Omental fat pad (tissue), 3 donors: ENCODE measurements at regions not wholly inside any gene's neighbourhood (a gene's known extent, or its start where the extent isn't known, plus 50 kb on each side); places are given as distances from the start of the nearest gene placed in this dataset.

Experiments used
- ATAC-seq: fragments of 150-250 bp; one replicate; pipeline ENCODE4 v1.9.1; 2016; ENCODE audit warnings: mild to moderate bottlenecking, moderate library complexity; ENCODE audit not compliant: low FRiP score
- DNase-seq: peaks from one replicate; pipeline ENCODE4 v3.0.0-alpha.2; 2019; ENCODE audit warnings: low spot score
- TF ChIP-seq, protein P1 (sequence below), 3 donors: fragments of 450-650 bp; IDR thresholded peaks; one replicate each; pipeline ENCODE4 v1.5.1; 2016 to 2017; ENCODE audit warnings: antibody characterized with exemption in 3 of 3, mild to moderate bottlenecking in 3 of 3, moderate library complexity in 2 of 3

DNA sequence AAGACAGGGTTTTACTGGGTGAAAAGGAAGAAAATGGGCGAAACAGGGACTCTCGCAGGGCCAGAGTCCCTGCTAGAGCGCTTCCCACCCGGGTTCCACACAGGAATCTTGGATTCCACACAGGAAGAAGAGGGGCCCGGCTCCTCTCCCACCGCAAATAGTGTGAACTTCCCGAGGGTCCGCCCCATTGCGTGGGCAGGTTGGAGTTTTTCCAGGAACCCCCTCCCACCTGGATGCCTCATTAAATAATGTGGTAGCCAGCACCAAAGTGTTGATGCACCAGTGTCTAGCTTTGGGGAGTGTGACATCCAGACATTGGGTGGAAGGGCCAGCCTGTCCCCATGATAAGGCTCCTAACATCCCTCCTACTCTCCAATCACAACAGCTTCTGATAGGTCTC is 330.3 kb upstream of the ZNF32 start:
- TF ChIP-seq, protein P1, sequence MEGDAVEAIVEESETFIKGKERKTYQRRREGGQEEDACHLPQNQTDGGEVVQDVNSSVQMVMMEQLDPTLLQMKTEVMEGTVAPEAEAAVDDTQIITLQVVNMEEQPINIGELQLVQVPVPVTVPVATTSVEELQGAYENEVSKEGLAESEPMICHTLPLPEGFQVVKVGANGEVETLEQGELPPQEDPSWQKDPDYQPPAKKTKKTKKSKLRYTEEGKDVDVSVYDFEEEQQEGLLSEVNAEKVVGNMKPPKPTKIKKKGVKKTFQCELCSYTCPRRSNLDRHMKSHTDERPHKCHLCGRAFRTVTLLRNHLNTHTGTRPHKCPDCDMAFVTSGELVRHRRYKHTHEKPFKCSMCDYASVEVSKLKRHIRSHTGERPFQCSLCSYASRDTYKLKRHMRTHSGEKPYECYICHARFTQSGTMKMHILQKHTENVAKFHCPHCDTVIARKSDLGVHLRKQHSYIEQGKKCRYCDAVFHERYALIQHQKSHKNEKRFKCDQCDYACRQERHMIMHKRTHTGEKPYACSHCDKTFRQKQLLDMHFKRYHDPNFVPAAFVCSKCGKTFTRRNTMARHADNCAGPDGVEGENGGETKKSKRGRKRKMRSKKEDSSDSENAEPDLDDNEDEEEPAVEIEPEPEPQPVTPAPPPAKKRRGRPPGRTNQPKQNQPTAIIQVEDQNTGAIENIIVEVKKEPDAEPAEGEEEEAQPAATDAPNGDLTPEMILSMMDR (IDR thresholded peaks at IDR 0.05): no peak
- DNase-seq (no peak), ATAC-seq (no peak)

DNA sequence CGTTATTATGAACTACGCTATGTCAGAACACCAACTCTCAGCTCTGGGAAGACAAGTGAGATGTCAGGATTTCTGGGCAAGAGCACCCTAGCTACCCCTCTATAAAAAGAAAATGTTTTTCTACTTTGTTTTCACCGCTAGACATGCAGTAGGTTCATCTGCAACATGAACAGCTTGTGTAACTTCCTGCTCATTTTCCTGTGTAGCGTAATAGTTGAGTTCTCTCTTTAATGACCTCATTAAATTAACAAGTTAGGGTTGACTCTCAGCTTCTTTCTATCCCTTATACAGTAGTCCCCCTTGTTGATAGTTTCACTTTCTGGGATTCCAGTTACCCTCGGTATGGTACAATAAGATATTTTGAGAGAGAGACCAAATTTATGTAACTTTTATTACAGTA is 329.4 kb upstream of the ZNF32 start:
- no peak for ATAC-seq
- TF ChIP-seq, protein P1 (IDR thresholded peaks at IDR 0.05): no peak
- DNase-seq: no peak

DNA sequence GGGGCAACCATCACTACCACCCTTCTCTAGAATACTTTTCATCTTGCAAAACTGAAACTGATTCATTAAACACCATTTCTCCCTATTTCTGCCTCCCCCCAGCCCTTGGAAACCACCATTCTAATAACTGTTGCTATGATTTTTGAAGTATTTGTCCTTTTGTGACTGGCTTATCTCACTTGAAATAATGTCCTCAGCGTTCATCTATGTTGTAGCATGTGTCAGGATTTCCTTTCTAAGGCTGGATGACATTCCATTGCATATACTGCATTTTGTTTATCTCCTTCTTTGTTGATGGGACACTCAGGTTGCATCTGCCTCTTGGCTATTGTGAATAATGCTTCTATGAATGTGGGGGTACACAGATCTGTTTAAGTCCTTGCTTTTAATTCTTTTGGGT is 327.6 kb upstream of the ZNF32 start:
- ATAC-seq: no peak
- TF ChIP-seq, protein P1 (IDR thresholded peaks at IDR 0.05): no peak
- DNase-seq: no peak

DNA sequence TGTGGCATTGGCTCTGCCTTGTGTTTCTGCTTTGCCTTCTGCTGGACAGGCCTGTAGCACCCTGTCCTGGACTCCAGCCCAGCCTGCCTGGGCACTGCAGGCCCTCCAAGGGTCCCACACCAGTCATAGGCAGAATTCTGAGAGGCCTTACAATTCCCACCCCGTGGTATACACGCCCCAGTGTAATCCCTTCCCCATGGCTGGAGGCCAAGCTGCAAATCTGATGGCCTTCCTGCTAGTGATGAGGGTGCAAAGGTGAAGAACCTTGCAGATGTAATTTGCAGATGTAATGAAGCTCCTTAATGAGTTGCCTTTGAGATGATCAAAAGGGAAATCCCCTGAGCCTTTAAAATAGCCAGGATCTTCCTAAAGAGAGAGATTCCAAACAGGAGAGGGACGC is 325.1 kb upstream of the ZNF32 start:
- DNase-seq (no peak), ATAC-seq (no peak)
- TF ChIP-seq, protein P1 (IDR thresholded peaks at IDR 0.05): no peak

DNA sequence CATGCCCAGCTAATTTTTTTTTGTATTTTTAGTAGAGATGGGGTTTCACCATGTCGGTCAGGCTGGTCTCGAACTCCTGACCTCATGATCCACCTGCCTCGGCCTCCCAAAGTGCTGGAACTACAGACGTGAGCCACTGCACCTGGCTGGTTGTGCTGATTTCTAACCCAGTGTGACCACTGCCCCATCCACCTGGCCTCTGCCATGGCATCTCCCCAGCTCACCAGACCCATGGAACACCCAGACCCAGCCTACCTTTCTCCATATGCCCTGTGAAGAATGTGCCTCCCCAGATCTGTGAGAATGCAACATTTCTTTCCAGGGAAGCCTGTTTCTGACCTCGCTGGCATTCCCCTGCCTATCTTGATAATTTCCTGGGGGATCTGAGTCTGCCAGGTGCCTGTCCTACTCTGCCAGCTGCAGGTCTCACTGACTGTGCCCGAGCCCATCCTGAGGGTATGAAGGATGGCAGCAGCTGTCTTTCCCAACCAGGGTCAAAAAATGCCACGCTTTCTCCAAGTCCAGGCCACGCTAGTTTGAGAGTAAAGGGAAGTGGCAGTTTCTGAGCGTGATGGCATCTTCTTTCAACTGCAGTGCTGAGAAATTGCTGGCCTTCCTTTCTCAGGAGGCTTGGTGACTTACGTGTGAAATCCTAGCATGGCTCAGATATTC is 324.4 kb upstream of the ZNF32 start:
- ATAC-seq: no peak
- TF ChIP-seq, protein P1 (IDR thresholded peaks at IDR 0.05): no peak

DNA sequence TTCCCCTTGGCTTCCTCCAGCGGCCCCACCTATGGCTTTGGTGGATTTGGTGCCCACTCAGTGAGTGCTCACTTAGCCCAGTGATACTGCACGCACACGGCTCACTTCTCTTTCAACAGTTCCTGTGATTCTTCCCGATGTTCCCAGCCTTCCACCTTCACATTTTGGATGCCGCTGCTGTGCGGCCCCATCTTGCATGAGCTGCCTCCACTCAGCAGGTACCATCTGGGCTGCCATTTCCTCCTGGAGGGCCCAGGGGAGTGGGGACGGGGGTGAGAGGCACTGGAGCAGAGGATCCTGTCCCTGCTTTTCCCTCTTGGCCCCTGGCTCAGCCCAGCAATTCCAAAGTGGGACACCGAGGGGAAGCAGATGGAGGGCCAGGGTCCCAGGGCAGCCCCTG is 323.3 kb upstream of the ZNF32 start:
- DNase-seq (no peak), ATAC-seq (no peak)

More for the DNA sequence above, 324.4 kb upstream of the ZNF32 start:
- no peak for DNase-seq

DNA sequence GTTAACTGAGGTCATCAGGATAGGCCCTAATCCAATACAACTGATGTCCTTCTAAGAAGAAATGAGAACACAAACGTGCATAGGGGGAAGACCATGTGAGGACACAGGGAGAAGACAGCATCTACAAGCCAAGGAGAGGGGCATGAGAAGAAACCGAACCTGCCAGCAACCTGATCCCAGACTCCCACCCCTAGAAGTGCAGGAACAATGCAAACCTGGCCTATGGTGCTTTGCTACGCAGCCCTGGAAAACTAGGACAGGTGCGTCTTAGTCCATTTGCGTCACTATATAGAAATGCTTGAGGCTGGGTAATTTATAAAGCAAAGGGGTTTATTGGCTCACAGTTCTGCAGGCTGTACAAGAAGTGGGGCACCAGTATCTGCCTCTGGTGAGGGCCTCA is 322.6 kb upstream of the ZNF32 start:
- no peak for DNase-seq
- no peak for ATAC-seq
- TF ChIP-seq, protein P1 (IDR thresholded peaks at IDR 0.05): no peak

More for the DNA sequence above, 323.3 kb upstream of the ZNF32 start:
- TF ChIP-seq, protein P1 (IDR thresholded peaks at IDR 0.05): no peak
